ENCODE measurements at regions not wholly inside any gene's neighbourhood (a gene's known extent, or its start where the extent isn't known, plus 50 kb on each side); places are given as distances from the start of the nearest gene placed in this dataset.

GRCh38 chr1:83006271-83006670 is 992.7 kb downstream of the TTLL7 start:
- WGBS (ENCODE audit: insufficient coverage, insufficient replicate concordance, low lambda C conversion rate, missing lambda C conversion rate) = 39% methylated on average over 3 of the region's 3 CpGs
- Histone ChIP-seq H3K36me3 (ENCODE audit: control insufficient read depth in 2 of 2, insufficient read depth in 2 of 2, low read length in 1 of 2) (no peaks in the 10 kb centered on the region), H2AFZ (ENCODE audit: control insufficient read depth, low read depth, low read length) (no peak overlapping the region), H3K4me3 (no peak overlapping the region), H3K27ac (ENCODE audit: control insufficient read depth, insufficient read depth) (no peak overlapping the region), H3K4me2 (ENCODE audit: control insufficient read depth, insufficient read depth) (no peak overlapping the region), H3K9ac (ENCODE audit: control insufficient read depth, insufficient read depth, low read length) (no peak overlapping the region), H3K79me2 (ENCODE audit: control insufficient read depth, insufficient read depth, low read length) (no peaks in the 10 kb centered on the region), H3K27me3 (replicated peaks in 1 of 2; ENCODE audit: control insufficient read depth in 2 of 2, insufficient read depth in 2 of 2, low read length in 1 of 2) (no peaks in the 10 kb centered on the region), H4K20me1 (ENCODE audit: control insufficient read depth, insufficient read depth) (no peaks in the 10 kb centered on the region), H3K9me3 (replicated peaks; ENCODE audit: control insufficient read depth, insufficient read depth, low read length) (no peaks in the 10 kb centered on the region), H3K4me1 (ENCODE audit: control insufficient read depth, insufficient read depth, low read length) (no peaks in the 10 kb centered on the region)
- ChIA-PET POLR2A (no interaction called here), CTCF (no interaction called here), SMC1A (ENCODE audit: uncharacterized antibody, unreplicated experiment) (no interaction called here), RAD21 (ENCODE audit: unreplicated experiment) (no interaction called here)
- ATAC-seq (no peak), FAIRE-seq (no peak), DNase-seq (ENCODE audit: low read depth, low spot score) (no peak)
- intact Hi-C loops (cut with micrococcal nuclease; ENCODE audit: unreplicated experiment) = no loop called here
- TF ChIP-seq STAT1 (conservative IDR thresholded peaks at IDR 0.05) (no peak), RB1 (IDR thresholded peaks at IDR 0.05; ENCODE audit: borderline replicate concordance) (no peak), JUNB (IDR thresholded peaks at IDR 0.05) (no peak)
- no TSS peak for BruUV-seq (replicated peaks)
- in situ Hi-C loops (cut with MboI) = no loop called here

DNA sequence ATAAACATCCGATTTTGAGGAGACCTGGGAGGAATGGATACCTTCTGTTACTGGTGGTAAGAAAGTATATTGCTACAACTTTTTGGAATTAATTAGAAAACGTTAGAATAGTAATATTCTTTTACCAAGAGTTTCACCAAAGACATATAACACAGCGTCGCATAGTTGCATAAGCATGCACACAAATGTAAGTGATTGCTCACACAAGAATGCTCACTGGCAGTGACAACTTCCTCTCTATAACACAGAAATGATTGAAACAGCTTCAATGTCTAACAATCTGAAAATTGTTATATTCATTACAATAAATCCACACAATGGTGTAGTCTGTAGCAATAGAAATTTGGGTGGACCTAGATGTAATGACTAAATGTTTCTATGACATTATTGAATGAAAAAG is 998.6 kb downstream of the TTLL7 start:
- ChIA-PET RAD21 (ENCODE audit: unreplicated experiment) (no interaction called here), SMC1A (ENCODE audit: uncharacterized antibody, unreplicated experiment) (interaction anchor here (1.0 kb wide), 1 partner anchor 11 kb away, joined by 3 read pairs; no protein-coding TSS in a partner anchor), CTCF (no interaction called here), POLR2A (no interaction called here)
- Histone ChIP-seq H3K27ac (ENCODE audit: control insufficient read depth, insufficient read depth) (no peak overlapping the region), H3K27me3 (replicated peaks in 1 of 2; ENCODE audit: control insufficient read depth in 2 of 2, insufficient read depth in 2 of 2, low read length in 1 of 2) (no peaks in the 10 kb centered on the region), H3K79me2 (ENCODE audit: control insufficient read depth, insufficient read depth, low read length) (no peaks in the 10 kb centered on the region), H3K9me3 (replicated peaks; ENCODE audit: control insufficient read depth, insufficient read depth, low read length) (no peaks in the 10 kb centered on the region), H3K4me3 (no peak overlapping the region), H3K4me1 (ENCODE audit: control insufficient read depth, insufficient read depth, low read length) (no peaks in the 10 kb centered on the region), H2AFZ (ENCODE audit: control insufficient read depth, low read depth, low read length) (no peak overlapping the region), H3K36me3 (ENCODE audit: control insufficient read depth in 2 of 2, insufficient read depth in 2 of 2, low read length in 1 of 2) (no peaks in the 10 kb centered on the region), H3K4me2 (ENCODE audit: control insufficient read depth, insufficient read depth) (no peak overlapping the region), H4K20me1 (ENCODE audit: control insufficient read depth, insufficient read depth) (no peaks in the 10 kb centered on the region), H3K9ac (ENCODE audit: control insufficient read depth, insufficient read depth, low read length) (no peak overlapping the region)
- DNase-seq (ENCODE audit: low read depth, low spot score) (no peak), FAIRE-seq (no peak), ATAC-seq (no peak)
- in situ Hi-C loops (cut with MboI) (no loop called here), intact Hi-C loops (cut with micrococcal nuclease; ENCODE audit: unreplicated experiment) (no loop called here)
- WGBS (ENCODE audit: insufficient coverage, insufficient replicate concordance, low lambda C conversion rate, missing lambda C conversion rate) = 51% methylated on average over 4 of the region's 4 CpGs
- BruUV-seq (replicated peaks) = no TSS peak
- TF ChIP-seq NKRF (conservative IDR thresholded peaks at IDR 0.05) = no peak
